IPS-20b (cell line): ENCODE measurements at regions not wholly inside any gene's neighbourhood (a gene's known extent, or its start where the extent isn't known, plus 50 kb on each side); places are given as distances from the start of the nearest gene placed in this dataset.

ENCODE experiments used
- H3K27ac ChIP-seq: one replicate; pipeline ENCODE4 v1.5.1; 2013; ENCODE audit warnings: low read length
- H3K27me3 ChIP-seq: 2 replicates; pipeline ENCODE4 v1.6.1; 2013; ENCODE audit warnings: mild to moderate bottlenecking, low read length, inconsistent platforms; ENCODE audit not compliant: insufficient read depth
- H3K36me3 ChIP-seq: 2 replicates; pipeline ENCODE4 v1.6.1; 2013; ENCODE audit warnings: low read depth, mild to moderate bottlenecking, inconsistent platforms, low read length, moderate library complexity; ENCODE audit not compliant: insufficient read depth
- H3K4me1 ChIP-seq: 2 replicates; pipeline ENCODE4 v1.6.1; 2013; ENCODE audit warnings: mild to moderate bottlenecking, control low read depth, inconsistent platforms, low read length, moderate library complexity; ENCODE audit not compliant: insufficient read depth
- H3K4me3 ChIP-seq: 2 replicates; pipeline ENCODE4 v1.5.1; 2013; ENCODE audit warnings: mild to moderate bottlenecking, low read length, inconsistent platforms
- H3K9ac ChIP-seq: 2 replicates; pipeline ENCODE4 v1.6.1; 2013; ENCODE audit warnings: low read depth, mild to moderate bottlenecking, inconsistent platforms, low read length, moderate library complexity
- H3K9me3 ChIP-seq: 2 replicates; pipeline ENCODE4 v1.6.1; 2013; ENCODE audit warnings: mild to moderate bottlenecking, low read depth, low read length, inconsistent platforms; ENCODE audit not compliant: insufficient read depth

GRCh38 chr1:233435622-233436021 lies 108.1 kb downstream of the MAP3K21 start:
- Histone ChIP-seq H3K27ac (no peak overlapping the region), H3K9me3 (no peaks in the 10 kb centered on the region), H3K9ac (no peak overlapping the region), H3K27me3 (no peaks in the 10 kb centered on the region), H3K36me3 (no peaks in the 10 kb centered on the region), H3K4me1 (no peaks in the 10 kb centered on the region), H3K4me3 (no peak overlapping the region)

GRCh38 chr1:233439721-233440120 lies 112.2 kb downstream of the MAP3K21 start:
- 0 out of 2 replicates have a peak, but pooled peaks cover 5% of the 10 kb centered on the region for H3K4me1 ChIP-seq
- no peak overlapping the region for H3K9ac ChIP-seq
- no peak overlapping the region for H3K27ac ChIP-seq
- no peaks in the 10 kb centered on the region for H3K27me3 ChIP-seq
- H3K4me3 ChIP-seq, result no peak overlapping the region
- no peaks in the 10 kb centered on the region for H3K36me3 ChIP-seq
- no peaks in the 10 kb centered on the region for H3K9me3 ChIP-seq

- no peak overlapping the region for H3K27ac ChIP-seq
- no peaks in the 10 kb centered on the region for H3K27me3 ChIP-seq
- H3K4me3 ChIP-seq, result no peak overlapping the region
- peak overlapping the region; percentile 30; the same call in 1 of the 2 replicates for H3K9ac ChIP-seq
- 0 out of 2 replicates have a peak, but pooled peaks cover 5% of the 10 kb centered on the region for H3K4me1 ChIP-seq
- peaks cover 10% of the 10 kb centered on the region for H3K9me3 ChIP-seq
- H3K36me3 ChIP-seq, result no peaks in the 10 kb centered on the region
These were observed 113.5 kb downstream of the MAP3K21 start for GRCh38 chr1:233440951-233441401.

- H3K27ac ChIP-seq, result no peak overlapping the region
- no peaks in the 10 kb centered on the region for H3K27me3 ChIP-seq
- 0 out of 2 replicates have a peak, but pooled peaks cover 5% of the 10 kb centered on the region for H3K4me1 ChIP-seq
- no peaks in the 10 kb centered on the region for H3K36me3 ChIP-seq
- no peak overlapping the region for H3K9ac ChIP-seq
- H3K9me3 ChIP-seq, result peaks cover 16% of the 10 kb centered on the region
- H3K4me3 ChIP-seq, result no peak overlapping the region
These were observed 114.7 kb downstream of the MAP3K21 start for GRCh38 chr1:233442026-233442780.

GRCh38 chr1:233443040-233443760 lies 115.7 kb downstream of the MAP3K21 start:
- no peaks in the 10 kb centered on the region for H3K36me3 ChIP-seq
- no peak overlapping the region for H3K27ac ChIP-seq
- no peak overlapping the region for H3K9ac ChIP-seq
- H3K4me3 ChIP-seq, result no peak overlapping the region
- 0 out of 2 replicates have a peak, but pooled peaks cover 5% of the 10 kb centered on the region for H3K4me1 ChIP-seq
- no peaks in the 10 kb centered on the region for H3K27me3 ChIP-seq
- H3K9me3 ChIP-seq, result peaks cover 16% of the 10 kb centered on the region

- no peaks in the 10 kb centered on the region for H3K36me3 ChIP-seq
- H3K9me3 ChIP-seq, result peaks cover 16% of the 10 kb centered on the region
- no peak overlapping the region for H3K4me3 ChIP-seq
- no peak overlapping the region for H3K9ac ChIP-seq
- H3K27ac ChIP-seq, result no peak overlapping the region
- H3K4me1 ChIP-seq, result 0 out of 2 replicates have a peak, but pooled peaks cover 5% of the 10 kb centered on the region
- no peaks in the 10 kb centered on the region for H3K27me3 ChIP-seq
These were observed 117.0 kb downstream of the MAP3K21 start for GRCh38 chr1:233444484-233444883.

GRCh38 chr1:233445737-233446136 lies 118.2 kb downstream of the MAP3K21 start:
- Histone ChIP-seq H3K27ac (no peak overlapping the region), H3K9ac (no peak overlapping the region), H3K4me1 (0 out of 2 replicates have a peak, but pooled peaks cover 5% of the 10 kb centered on the region), H3K36me3 (no peaks in the 10 kb centered on the region), H3K4me3 (no peak overlapping the region), H3K9me3 (peaks cover 16% of the 10 kb centered on the region), H3K27me3 (no peaks in the 10 kb centered on the region)

GRCh38 chr1:233446935-233447334 lies 119.4 kb downstream of the MAP3K21 start:
- Histone ChIP-seq H3K4me1 (no peaks in the 10 kb centered on the region), H3K27me3 (no peaks in the 10 kb centered on the region), H3K27ac (no peak overlapping the region), H3K4me3 (no peak overlapping the region), H3K9me3 (peaks cover 20% of the 10 kb centered on the region), H3K9ac (no peak overlapping the region), H3K36me3 (no peaks in the 10 kb centered on the region)

- H3K36me3 ChIP-seq, result no peaks in the 10 kb centered on the region
- peaks cover 20% of the 10 kb centered on the region for H3K9me3 ChIP-seq
- no peak overlapping the region for H3K4me3 ChIP-seq
- H3K4me1 ChIP-seq, result peaks cover 4% of the 10 kb centered on the region; the same call in 1 of the 2 replicates
- no peaks in the 10 kb centered on the region for H3K27me3 ChIP-seq
- H3K9ac ChIP-seq, result no peak overlapping the region
- H3K27ac ChIP-seq, result no peak overlapping the region
These were observed 120.7 kb downstream of the MAP3K21 start for GRCh38 chr1:233448109-233448689.

- Histone ChIP-seq H3K4me3 (no peak overlapping the region), H3K9ac (no peak overlapping the region), H3K9me3 (peaks cover 4% of the 10 kb centered on the region), H3K27me3 (no peaks in the 10 kb centered on the region), H3K4me1 (peaks cover 4% of the 10 kb centered on the region; the same call in 1 of the 2 replicates), H3K36me3 (no peaks in the 10 kb centered on the region), H3K27ac (no peak overlapping the region)
These were observed 125.2 kb downstream of the MAP3K21 start for GRCh38 chr1:233452724-233453123.

GRCh38 chr1:233453433-233454200 lies 126.1 kb downstream of the MAP3K21 start:
- Histone ChIP-seq H3K9me3 (peaks cover 4% of the 10 kb centered on the region), H3K4me1 (peaks cover 4% of the 10 kb centered on the region; the same call in 1 of the 2 replicates), H3K27me3 (no peaks in the 10 kb centered on the region), H3K36me3 (no peaks in the 10 kb centered on the region), H3K9ac (no peak overlapping the region), H3K4me3 (no peak overlapping the region), H3K27ac (no peak overlapping the region)
